ENCODE measurements at regions not wholly inside any gene's neighbourhood (a gene's known extent, or its start where the extent isn't known, plus 50 kb on each side); places are given as distances from the start of the nearest gene placed in this dataset.
"Not testable (repeated sequence)": the region's sequence is repeated elsewhere in the genome, so short reads cannot be mapped to it uniquely, and the experiment has no call there.

- DNase-seq (ENCODE audit: low spot score): no peak
Measured at GRCh38 chr13:79870766-79871165, 389.8 kb downstream of the NDFIP2 start.

- DNase-seq (ENCODE audit: low spot score): no peak
Measured at GRCh38 chr13:79870123-79870522, 389.2 kb downstream of the NDFIP2 start.

- DNase-seq (ENCODE audit: low spot score): no peak
Measured at GRCh38 chr13:79869326-79869725, 388.4 kb downstream of the NDFIP2 start.

- no peak for DNase-seq (ENCODE audit: low spot score)
Measured at GRCh38 chr13:79867254-79867653, 386.3 kb downstream of the NDFIP2 start.

- no peak for DNase-seq (ENCODE audit: low spot score)
Measured at GRCh38 chr13:79866436-79866835, 385.5 kb downstream of the NDFIP2 start.

- DNase-seq (ENCODE audit: low spot score): no peak
Measured at GRCh38 chr13:79862515-79862914, 381.6 kb downstream of the NDFIP2 start.

- DNase-seq (ENCODE audit: low spot score): no peak
Measured at GRCh38 chr13:79861731-79862130, 380.8 kb downstream of the NDFIP2 start.

- no peak for DNase-seq (ENCODE audit: low spot score)
Measured at GRCh38 chr13:79860791-79861190, 379.8 kb downstream of the NDFIP2 start.

- no peak for DNase-seq (ENCODE audit: low spot score)
Measured at GRCh38 chr13:79859756-79860155, 378.8 kb downstream of the NDFIP2 start.

GRCh38 chr13:79853251-79853650, 372.3 kb downstream of the NDFIP2 start:
- DNase-seq (ENCODE audit: low spot score): no peak

GRCh38 chr13:79851318-79851717, 370.4 kb downstream of the NDFIP2 start:
- no peak for DNase-seq (ENCODE audit: low spot score)

- DNase-seq (ENCODE audit: low spot score): no peak
Measured at GRCh38 chr13:79847882-79848592, 367.1 kb downstream of the NDFIP2 start.

GRCh38 chr13:79846386-79846785, 365.4 kb downstream of the NDFIP2 start:
- no peak for DNase-seq (ENCODE audit: low spot score)

- no peak for DNase-seq (ENCODE audit: low spot score)
Measured at GRCh38 chr13:79837741-79838450, 356.9 kb downstream of the NDFIP2 start.

GRCh38 chr13:79836121-79836520, 355.2 kb downstream of the NDFIP2 start:
- DNase-seq (ENCODE audit: low spot score): not testable (repeated sequence)

GRCh38 chr13:79834876-79835275, 353.9 kb downstream of the NDFIP2 start:
- no peak for DNase-seq (ENCODE audit: low spot score)

- DNase-seq (ENCODE audit: low spot score): no peak
Measured at GRCh38 chr13:79833991-79834390, 353.0 kb downstream of the NDFIP2 start.

- no peak for DNase-seq (ENCODE audit: low spot score)
Measured at GRCh38 chr13:79831556-79831955, 350.6 kb downstream of the NDFIP2 start.

GRCh38 chr13:79830945-79831344, 350.0 kb downstream of the NDFIP2 start:
- DNase-seq (ENCODE audit: low spot score): no peak

GRCh38 chr13:79830426-79830825, 349.5 kb downstream of the NDFIP2 start:
- DNase-seq (ENCODE audit: low spot score): no peak

- DNase-seq (ENCODE audit: low spot score): no peak
Measured at GRCh38 chr13:79829880-79830279, 348.9 kb downstream of the NDFIP2 start.

GRCh38 chr13:79825959-79826358, 345.0 kb downstream of the NDFIP2 start:
- DNase-seq (ENCODE audit: low spot score): no peak

- DNase-seq (ENCODE audit: low spot score): no peak
Measured at GRCh38 chr13:79815041-79815440, 334.1 kb downstream of the NDFIP2 start.
